HS-27A (cell line): ENCODE measurements at regions not wholly inside any gene's neighbourhood (a gene's known extent, or its start where the extent isn't known, plus 50 kb on each side); places are given as distances from the start of the nearest gene placed in this dataset.
"Not testable (repeated sequence)": the region's sequence is repeated elsewhere in the genome, so short reads cannot be mapped to it uniquely, and the experiment has no call there.

Experiments used
- DNase-seq: peaks from one replicate; pipeline ENCODE4 v3.0.0-alpha.2; 2012; ENCODE audit warnings: low read depth, missing footprints

DNA sequence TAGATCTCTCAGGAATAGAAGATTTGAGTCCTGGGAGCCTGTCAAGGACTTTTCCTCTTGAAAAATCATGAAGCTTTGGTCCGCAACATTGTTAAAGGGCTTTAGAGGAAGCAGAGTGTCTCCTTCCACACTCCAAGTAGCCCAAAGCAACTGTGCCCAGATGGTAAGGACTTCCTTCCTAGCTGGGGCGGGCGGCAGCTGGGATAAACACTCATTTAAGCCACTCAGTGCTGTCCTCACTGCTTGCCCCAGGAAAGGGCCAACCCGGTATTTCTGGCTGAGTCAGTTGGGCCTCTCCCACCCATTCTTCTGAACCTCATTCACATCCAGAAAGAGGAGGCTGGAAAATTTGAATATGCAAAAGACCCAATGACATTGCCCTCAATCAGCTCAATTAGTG is 144.3 kb downstream of the CHIC2 start:
- no peak for DNase-seq

DNA sequence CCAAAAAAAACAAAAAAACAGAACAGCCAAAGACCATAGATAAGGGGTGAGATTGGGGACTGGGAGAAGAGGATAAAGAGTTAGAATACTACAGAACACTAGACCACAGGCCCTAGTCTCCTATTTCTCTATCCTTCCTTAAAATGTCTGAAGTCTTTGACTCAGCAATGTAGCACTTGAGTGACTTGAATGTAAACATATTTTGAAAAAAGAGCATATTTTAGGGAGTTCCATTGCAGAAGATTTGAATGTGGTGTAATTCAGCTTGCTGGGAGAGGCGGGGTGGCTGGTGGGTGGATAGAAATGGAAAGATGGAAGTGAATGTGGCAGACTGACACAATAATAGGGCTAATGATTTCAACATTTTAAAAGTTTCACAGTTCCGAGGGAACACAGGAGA is 144.9 kb downstream of the CHIC2 start:
- no peak for DNase-seq

DNA sequence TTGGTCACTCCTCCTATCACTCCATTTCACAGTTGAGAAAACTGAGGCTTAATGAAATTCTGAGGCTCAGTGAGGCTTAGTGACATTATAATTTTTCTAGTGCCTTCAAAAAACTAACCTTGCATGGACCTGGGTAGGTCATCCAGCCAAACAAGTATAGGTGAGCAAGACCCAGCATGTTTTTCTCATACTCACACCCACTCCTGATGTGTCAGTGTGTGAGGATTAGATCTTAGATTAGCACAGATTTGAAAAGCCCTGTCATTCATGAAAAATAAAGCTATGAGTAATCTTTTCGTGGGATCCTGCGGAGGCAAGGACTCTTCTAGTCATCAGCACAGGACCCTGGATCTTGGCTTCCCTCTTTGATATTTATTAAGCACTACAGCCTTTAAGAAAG is 146.7 kb downstream of the CHIC2 start:
- DNase-seq: no peak

DNA sequence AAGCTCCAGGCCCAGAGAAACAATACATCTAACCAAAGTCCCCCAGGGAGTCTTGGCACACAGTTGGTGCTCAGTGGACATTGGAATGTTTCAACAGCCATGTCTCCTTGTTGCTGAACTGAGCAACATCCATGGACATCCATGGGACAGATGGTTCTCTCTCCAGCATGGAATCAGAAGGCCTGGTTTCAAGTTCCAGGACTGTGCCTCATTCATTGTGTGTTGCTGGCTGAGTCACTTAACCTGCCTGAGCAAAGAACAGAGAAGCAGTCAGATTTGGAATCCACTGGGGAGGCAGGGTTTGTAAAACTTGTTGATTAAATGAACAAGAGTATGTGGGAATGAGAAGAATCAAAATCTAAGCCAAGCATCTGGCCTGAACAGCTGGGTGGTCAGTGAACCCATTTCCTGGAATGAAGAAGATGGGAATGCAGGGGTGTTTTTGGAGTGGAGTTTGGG is 147.9 kb downstream of the CHIC2 start:
- no peak for DNase-seq

DNA sequence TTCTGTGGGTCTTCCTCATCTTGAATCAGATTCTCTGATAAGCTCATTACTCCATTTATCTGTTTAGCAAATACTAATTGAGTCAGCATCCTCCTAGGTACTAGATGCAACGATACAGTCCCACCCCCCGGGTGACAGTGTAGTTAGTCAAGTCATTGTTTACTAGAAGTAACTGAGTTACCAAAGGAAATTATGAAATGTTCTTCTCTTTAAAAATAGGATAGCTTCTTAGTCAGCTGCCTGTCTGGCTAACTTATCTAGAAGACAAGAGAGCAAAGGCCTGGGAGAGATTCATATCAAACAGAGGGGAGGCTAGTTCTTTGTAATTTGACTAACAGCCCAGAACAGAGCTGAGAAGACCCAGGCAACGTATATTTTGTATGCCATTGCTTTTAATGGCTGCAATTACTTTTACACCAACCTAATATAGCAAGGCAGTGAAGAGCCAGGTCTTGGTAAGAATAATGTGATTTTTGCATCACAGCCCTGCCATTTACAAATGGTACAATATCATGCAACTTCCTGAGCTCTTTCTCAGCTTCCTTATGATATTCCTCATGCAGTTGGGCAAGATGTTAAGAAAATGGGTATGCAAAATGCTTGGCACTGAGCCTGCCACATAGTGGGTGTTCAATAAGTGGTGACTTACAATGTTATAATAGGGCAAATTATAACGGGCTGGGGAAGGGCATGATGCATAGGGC is 149.9 kb downstream of the CHIC2 start:
- no peak for DNase-seq

DNA sequence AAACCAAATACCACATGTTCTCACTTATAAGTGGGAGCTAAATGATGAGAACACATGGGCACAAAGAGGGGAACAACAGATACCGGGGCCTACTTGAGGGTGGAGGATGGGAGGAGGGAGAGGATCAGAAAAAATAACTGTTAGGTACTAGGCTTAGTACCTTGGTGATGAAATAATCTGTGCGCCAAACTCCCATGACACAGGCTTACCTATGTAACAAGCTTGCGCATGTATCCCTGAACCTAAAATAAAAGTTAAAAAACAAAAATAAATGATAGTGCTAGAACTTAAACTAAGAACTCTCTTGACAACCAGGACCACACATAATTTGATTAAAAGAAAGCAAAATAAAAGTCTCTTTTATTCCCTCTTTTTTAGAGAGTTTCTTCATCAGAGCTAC is 150.6 kb downstream of the CHIC2 start:
- DNase-seq: no peak

DNA sequence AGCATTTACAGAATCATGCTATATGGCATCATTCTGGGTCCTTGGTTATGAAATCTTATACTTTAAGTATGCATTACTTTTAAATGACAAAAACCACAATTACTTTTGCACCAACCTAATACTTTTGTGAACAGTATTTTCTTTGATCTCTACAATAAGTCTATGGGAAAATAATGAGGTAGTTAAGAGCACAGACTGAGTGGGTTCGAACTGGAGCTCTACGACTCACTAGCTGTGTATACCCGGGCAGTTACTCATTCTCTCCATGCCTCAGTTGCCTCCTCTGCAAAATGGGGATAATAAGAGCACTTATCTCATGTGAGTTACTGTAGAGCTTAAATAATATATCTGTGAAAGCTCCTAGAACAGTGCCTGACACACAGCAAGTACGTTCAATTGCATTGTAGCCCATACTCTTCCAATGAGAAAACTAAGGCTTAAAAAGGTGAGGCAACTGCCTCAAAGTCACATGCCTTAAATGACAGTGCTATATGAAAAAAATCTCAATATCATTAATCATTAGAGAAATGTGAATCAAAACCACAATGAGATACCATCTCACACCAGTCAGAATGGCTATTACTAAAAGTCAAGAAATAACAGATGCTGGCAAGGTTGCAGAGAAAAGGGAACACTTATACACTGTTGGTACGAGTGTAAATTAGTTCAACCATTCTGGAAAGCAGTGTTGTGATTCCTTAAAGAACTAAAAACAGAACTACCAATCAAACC is 151.5 kb downstream of the CHIC2 start:
- no peak for DNase-seq

DNA sequence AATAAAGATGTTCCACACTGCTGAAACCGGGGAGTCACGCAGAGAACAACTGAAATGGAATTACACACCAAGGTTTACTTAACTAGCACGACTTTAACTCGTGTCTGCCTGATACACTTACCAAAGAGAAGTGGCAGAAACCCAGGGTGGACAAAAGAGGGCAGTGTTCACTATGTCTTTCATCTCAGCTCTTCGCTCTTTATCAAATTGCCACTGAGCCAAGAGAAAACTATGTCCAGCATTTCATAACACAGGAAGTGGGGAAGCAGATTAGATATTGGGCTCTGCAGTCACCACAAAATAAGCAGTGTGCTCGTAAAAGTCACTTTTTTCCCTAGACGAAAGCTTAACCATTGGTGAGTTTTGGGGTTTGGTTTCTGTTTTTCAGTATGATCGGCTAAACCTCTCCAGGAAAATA is 155.7 kb downstream of the CHIC2 start:
- DNase-seq: peak; percentile 79

DNA sequence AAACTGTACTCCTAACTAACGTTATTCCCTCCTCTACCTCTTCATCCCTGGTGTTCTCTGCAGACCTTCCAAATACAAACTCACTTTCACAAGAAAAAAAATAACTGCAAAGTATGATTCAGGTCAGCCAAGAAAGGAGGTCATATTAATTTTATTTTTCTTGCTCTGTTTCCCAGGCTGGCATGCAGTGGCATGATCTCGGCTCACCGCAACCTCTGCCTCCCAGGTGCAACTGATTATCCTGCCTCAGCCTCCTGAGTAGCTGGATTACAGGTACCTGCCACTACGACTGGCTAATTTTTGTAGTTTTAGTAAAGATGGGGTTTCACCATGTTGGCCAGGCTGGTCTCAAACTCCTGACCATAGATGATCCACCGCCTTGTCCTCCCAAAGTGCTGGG is 156.6 kb downstream of the CHIC2 start:
- no peak for DNase-seq

DNA sequence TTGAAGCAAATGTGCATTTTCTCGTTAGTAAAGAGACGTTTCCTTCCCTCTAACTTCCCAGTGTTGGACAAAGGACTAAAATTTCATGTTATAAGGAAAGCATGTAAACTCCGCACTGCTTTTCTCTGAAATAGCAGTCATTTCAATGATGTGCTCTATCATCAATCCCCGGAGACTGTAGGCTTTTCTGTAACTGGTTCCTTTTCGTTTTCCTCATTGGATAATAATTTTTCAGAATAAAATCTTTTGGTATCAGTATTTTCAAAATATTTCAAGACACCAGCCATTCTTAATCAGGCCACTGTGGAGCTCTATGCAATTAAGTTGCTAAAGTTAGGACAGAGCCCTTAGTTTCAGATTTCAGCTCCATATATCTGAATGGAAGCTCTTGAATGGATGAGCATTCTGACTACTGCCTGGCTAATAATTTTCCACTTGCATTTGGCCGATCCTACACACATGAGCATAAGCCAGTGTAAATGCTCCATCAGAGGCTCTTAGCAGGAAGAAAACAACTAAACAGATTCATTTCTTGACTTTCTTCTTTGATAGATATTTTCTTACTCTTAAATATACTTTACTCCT is 157.7 kb downstream of the CHIC2 start:
- DNase-seq: no peak

DNA sequence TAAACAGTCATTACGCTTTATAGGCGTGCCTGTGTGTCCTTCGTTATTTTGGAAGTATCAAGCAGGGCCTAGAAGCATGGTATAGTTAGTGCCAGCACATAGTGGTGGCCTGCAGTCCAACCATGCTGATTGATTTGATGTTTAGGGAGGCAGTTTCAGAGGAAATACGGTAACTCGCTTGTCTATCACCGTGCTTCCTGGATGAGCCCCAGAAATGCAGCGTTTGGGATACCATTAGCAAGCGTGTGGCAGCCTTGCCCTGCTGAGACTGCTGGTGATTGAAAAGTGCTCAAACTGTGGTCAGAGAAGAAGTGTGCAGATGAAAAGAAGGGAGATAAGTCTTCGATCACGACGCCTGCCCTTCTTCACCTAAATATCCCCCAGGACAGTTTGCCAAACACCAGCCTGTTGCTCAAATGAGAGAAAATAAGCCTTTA is 158.4 kb downstream of the CHIC2 start:
- DNase-seq: no peak

DNA sequence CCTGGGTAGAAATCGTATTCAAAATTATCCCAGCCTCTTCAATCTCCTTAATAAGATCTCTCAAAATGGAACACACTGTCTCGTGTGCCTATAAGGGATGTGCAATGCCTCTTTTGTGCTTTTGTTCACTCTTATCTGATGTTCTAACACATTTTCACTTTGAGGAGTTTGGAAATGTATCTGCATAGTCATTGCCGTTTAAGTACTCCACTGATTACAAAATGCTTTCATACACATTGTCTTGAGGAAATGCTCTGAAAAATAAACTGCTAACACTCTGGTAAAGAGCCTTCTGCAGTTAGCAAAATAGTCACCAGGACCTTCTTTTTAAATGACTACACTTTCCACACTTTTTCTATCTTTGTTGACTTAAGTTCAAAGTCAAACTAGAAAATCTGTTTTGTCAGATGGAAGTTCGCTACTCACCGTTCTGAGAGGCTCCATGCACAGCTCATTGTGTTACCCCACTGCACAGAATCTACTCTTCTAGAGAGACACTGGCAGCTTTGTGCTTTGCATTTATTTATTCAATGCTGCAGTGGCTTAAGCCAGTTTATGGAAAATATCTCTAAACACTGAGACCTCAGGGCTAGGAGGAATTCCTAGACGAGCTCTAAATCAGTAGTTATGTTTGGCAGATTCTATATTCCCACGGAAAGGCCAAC is 159.0 kb downstream of the CHIC2 start:
- DNase-seq: no peak

DNA sequence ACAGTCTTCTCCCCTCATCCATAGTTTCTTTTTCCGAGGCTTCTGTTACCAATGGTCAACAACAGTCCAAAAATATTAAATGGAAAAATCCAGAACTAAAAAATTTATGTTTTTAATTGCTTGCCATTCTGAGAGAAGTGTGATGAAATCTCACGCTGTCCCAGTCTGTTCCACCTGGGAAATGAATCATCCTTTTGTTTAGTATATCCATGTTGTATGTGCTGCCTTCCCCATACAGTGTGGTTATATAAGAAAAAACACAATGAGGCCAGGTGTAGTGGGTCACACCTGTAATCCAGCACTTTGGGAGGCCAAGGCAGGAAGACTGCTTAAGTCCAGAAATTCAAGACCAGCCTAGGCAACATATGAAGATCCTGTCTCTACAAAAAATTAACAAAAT is 161.6 kb downstream of the CHIC2 start:
- no peak for DNase-seq

DNA sequence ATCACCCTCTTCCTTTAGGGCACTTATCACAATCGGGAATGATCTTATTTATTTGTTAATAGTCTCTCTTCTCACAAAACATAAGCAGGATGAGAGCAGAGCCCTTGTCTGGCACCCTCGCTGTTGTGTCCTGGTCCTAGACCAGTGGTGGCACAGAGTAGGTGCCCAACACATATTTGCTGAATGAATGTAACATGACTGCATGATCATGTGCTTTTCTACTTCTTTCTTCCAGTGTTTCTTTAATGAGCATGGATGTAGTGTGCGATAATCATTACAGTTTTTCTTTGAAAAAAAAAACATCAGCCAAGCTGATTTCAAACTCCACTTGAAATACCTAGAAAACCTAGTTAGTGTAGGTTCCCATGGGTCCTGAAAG is 164.1 kb downstream of the CHIC2 start:
- no peak for DNase-seq

DNA sequence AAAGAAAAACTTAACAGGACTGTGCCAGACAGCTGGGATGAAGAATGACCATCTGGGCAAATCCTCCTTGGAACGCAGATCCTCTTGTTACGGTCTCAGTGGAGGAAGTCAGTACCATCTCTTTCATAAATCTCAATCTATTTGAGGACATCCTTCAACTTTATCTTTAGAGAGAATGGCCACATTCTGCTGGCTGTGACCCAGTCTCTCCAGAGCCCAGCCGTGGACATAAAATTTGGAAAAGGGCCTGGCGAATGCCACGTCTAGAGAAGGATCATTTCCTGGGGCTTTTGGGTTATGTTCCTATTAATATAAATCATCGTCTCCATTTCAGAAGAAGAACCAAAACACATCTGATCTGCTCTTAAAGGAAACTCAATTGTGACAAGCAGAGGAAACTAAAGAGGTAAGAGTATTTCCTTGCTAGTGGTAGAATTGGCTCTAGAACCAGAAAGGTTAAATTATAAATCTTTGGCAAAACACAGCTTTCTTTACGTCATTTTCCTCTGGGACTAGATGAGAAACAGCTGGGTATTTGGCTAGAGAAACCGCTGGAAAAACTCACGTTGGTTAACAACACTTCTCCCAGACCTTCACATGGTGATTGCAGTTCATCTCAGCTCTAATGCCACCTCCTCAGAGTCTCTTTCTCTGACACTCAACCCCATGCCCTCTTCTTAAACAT is 164.7 kb downstream of the CHIC2 start:
- no peak for DNase-seq

DNA sequence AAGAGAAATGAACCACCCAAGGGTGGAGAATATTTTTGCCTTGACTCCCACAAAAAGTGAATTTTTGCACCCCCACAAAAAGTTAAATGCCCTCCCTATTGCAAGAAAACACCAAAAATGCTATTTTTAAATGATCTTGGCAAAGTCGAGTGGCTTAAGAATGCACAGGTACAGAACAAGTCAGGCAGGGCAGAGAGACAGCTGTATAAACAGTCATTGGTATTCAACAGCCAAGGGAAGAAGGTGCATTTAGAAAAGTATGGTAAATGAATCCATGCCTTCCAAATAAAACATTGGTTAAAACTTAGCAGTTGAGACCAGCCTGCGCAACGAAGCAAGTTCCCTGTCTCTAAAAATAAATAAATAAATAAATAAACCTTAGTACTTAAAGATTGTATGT is 169.3 kb downstream of the CHIC2 start:
- no peak for DNase-seq

DNA sequence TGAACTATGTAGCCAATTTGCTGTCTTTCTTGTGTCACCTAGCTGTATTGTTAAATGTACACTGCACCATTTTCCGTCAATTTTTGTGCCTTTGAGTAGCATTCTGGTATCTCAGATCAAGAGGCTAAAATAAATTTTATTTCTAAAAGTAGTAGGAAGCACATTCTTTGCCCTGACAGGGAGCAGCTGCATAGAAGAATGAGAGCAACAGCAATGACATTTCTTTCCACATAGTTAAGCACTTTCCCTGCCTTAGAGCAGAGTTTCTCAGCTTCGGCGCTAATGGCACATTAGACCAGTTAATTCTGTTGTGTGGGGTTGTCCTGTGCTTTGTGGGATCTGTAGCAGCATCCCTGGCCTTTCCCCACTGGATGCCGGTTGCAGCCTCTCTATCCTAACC is 173.9 kb downstream of the CHIC2 start:
- DNase-seq: no peak

DNA sequence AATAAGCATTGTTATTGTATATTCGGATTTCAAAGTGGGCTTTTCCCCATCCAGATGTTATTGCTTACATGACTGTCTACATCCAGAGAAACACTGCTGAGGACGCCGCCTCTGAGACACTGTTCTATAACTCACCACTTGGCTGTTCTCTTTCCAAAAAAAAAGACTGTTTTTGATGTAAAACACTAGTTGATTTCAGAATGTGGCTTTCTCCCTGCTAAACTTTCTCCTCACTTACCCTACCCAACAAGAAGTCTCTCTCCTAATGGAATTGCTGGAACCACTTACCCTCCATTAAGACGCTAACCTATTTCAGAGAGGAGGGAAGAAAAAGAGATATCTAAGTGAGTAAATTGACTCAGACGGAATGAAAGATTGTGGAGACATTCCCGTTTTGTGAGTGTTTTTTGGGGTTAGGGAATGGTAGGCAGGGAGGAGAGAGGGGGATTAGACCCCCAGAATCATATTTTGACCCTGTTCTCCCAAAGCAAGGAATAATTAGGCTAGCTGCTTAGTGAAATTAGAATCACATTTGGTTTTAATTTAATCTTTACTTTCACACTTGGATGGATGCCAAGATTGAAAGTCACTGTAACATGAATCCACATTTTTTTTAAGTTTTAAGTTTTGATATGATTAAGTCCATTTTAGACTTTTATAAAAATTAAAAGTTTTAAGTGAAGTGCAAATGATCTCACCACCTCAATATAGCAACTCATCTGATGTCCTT is 174.9 kb downstream of the CHIC2 start:
- no peak for DNase-seq

DNA sequence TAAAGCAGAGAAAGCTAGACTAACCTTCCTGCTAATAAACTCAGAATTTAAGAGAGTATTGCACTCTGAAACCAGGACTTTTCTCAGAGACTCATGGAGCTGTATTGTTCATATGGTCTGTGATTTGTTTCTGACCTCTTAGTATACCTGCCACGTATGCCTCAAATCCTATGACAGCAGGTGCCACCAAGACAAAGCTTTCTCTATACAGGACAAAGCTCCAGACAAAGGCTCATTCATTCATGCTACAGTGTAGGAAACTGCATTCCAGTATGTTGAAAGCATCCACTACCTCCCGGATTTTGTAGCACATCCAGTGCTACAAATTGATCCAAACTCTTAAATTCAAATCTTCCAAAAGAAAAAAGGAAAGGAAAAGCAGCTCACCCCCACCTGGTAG is 178.3 kb downstream of the CHIC2 start:
- DNase-seq: no peak

DNA sequence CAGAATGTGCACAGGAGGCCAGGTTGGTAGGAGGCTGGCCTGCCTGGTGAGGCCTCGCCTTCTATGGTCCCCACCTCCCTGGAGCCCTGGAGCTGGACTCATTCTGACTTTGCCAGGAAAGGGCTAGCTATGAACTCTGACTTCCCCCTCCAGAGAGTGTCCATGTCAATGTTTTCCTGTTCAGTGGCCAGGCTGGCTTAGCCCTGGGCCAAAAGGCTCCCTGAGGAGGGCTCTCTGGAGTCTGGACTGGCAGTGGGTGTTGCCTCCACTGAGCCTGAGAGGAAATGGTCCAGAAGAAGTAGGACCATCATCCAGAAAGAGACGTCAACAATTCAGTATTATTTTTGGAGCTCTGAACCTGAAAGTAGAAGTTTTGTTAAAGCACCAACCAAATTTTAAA is 178.7 kb downstream of the CHIC2 start:
- no peak for DNase-seq

DNA sequence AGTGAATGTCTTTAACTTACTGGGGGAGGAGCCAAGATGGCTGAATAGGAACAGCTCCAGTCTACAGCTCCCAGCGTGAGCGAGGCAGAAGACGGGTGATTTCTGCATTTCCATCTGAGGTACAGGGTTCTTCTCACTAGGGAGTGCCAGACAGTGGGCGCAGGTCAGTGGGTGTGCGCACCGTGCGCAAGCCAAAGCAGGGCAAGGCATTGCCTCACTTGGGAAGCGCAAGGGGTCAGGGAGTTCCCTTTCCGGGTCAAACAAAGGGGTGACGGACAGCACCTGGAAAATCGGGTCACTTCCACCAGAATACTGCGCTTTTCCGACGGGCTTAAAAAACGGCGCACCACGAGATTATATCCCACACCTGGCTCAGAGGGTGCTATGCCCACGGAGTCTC is 187.3 kb downstream of the CHIC2 start:
- not testable (repeated sequence) for DNase-seq

DNA sequence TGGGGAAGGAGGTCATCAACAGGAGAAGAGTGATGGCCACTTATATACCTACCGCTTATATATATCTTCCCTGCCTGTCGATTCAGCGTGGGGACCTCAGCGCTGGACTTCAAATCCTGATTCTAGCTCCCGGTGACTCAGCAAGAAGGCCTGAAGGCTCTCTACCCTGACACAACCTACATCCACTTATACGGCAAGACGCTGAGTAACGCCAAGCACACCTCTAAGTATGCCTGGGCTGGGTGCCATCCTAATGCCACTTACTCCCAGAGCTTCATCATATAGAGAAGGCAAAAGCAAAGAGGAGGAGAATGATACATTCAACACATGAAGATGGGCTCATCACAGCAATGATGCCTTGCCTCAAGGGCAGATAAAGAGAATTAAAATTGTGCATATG is 198.3 kb downstream of the CHIC2 start:
- DNase-seq: no peak
